RPMI8226 (cell line): ENCODE measurements at regions not wholly inside any gene's neighbourhood (a gene's known extent, or its start where the extent isn't known, plus 50 kb on each side); places are given as distances from the start of the nearest gene placed in this dataset.
A peak's percentile ranks its signal among the peaks of the same experiment; 100 is the strongest.
"Not testable (repeated sequence)": the region's sequence is repeated elsewhere in the genome, so short reads cannot be mapped to it uniquely, and the experiment has no call there.

ENCODE experiments used
- DNase-seq: peaks from one replicate; pipeline ENCODE4 v3.0.0-alpha.2; 2015

- no peak for DNase-seq
These were observed 839.5 kb downstream of the EPHA3 start for GRCh38 chr3:89946884-89947283.

GRCh38 chr3:89947337-89947954 lies 840.0 kb downstream of the EPHA3 start:
- DNase-seq: no peak

GRCh38 chr3:89948008-89948407 lies 840.6 kb downstream of the EPHA3 start:
- no peak for DNase-seq

- no peak for DNase-seq
These were observed 843.4 kb downstream of the EPHA3 start for GRCh38 chr3:89950772-89951171.

- no peak for DNase-seq
These were observed 846.7 kb downstream of the EPHA3 start for GRCh38 chr3:89954137-89954536.

- no peak for DNase-seq
These were observed 847.7 kb downstream of the EPHA3 start for GRCh38 chr3:89955156-89955555.

- no peak for DNase-seq
These were observed 850.0 kb downstream of the EPHA3 start for GRCh38 chr3:89957451-89957850.

GRCh38 chr3:89958163-89958562 lies 850.7 kb downstream of the EPHA3 start:
- DNase-seq: not testable (repeated sequence)

GRCh38 chr3:89964347-89964746 lies 856.9 kb downstream of the EPHA3 start:
- no peak for DNase-seq

- no peak for DNase-seq
These were observed 859.6 kb downstream of the EPHA3 start for GRCh38 chr3:89966877-89967665.

GRCh38 chr3:89971329-89971728 lies 863.9 kb downstream of the EPHA3 start:
- DNase-seq: no peak

GRCh38 chr3:89973156-89973555 lies 865.7 kb downstream of the EPHA3 start:
- DNase-seq: no peak

- no peak for DNase-seq
These were observed 867.6 kb downstream of the EPHA3 start for GRCh38 chr3:89974903-89975519.

- DNase-seq: no peak
These were observed 876.0 kb downstream of the EPHA3 start for GRCh38 chr3:89983449-89983848.

GRCh38 chr3:90005281-90005847 lies 897.9 kb downstream of the EPHA3 start:
- DNase-seq: peak; percentile 32

- peak; percentile 5 for DNase-seq
These were observed 900.5 kb downstream of the EPHA3 start for GRCh38 chr3:90007778-90008499.

- no peak for DNase-seq
These were observed 902.9 kb downstream of the EPHA3 start for GRCh38 chr3:90010341-90010740.

- DNase-seq: no peak
These were observed 903.7 kb downstream of the EPHA3 start for GRCh38 chr3:90011131-90011530.

- no peak for DNase-seq
These were observed 904.2 kb downstream of the EPHA3 start for GRCh38 chr3:90011596-90011995.

GRCh38 chr3:90011996-90012395 lies 904.6 kb downstream of the EPHA3 start:
- DNase-seq: no peak

- no peak for DNase-seq
These were observed 908.4 kb downstream of the EPHA3 start for GRCh38 chr3:90015688-90016356.

GRCh38 chr3:90016555-90016954 lies 909.1 kb downstream of the EPHA3 start:
- DNase-seq: no peak

GRCh38 chr3:90018779-90019178 lies 911.4 kb downstream of the EPHA3 start:
- DNase-seq: no peak
